Left forelimb (tissue), 1 donor: ENCODE measurements at regions not wholly inside any gene's neighbourhood (a gene's known extent, or its start where the extent isn't known, plus 50 kb on each side); places are given as distances from the start of the nearest gene placed in this dataset.

ENCODE experiments used
- DNase-seq: peaks from one replicate; pipeline ENCODE4 v3.0.0-alpha.2; 2018; ENCODE audit warnings: low spot score

GRCh38 chr15:95252404-95252803 is 1021.0 kb downstream of the MCTP2 start:
- DNase-seq, result no peak

GRCh38 chr15:95254263-95254662 is 1022.9 kb downstream of the MCTP2 start:
- no peak for DNase-seq

- DNase-seq, result no peak
Measured at GRCh38 chr15:95259513-95259912, 1028.2 kb downstream of the MCTP2 start.

- no peak for DNase-seq
Measured at GRCh38 chr15:95259965-95260364, 1028.6 kb downstream of the MCTP2 start.

GRCh38 chr15:95260856-95261255 is 1029.5 kb downstream of the MCTP2 start:
- no peak for DNase-seq

- no peak for DNase-seq
Measured at GRCh38 chr15:95261546-95261945, 1030.2 kb downstream of the MCTP2 start.

- DNase-seq, result no peak
Measured at GRCh38 chr15:95261968-95262367, 1030.6 kb downstream of the MCTP2 start.

- no peak for DNase-seq
Measured at GRCh38 chr15:95262866-95263564, 1031.7 kb downstream of the MCTP2 start.

GRCh38 chr15:95263751-95264150 is 1032.4 kb downstream of the MCTP2 start:
- no peak for DNase-seq

- no peak for DNase-seq
Measured at GRCh38 chr15:95265419-95265997, 1034.1 kb downstream of the MCTP2 start.

- no peak for DNase-seq
Measured at GRCh38 chr15:95266451-95267061, 1035.2 kb downstream of the MCTP2 start.

GRCh38 chr15:95267481-95267880 is 1036.1 kb downstream of the MCTP2 start:
- no peak for DNase-seq

- DNase-seq, result no peak
Measured at GRCh38 chr15:95269242-95270183, 1038.2 kb downstream of the MCTP2 start.

GRCh38 chr15:95274101-95274500 is 1042.7 kb downstream of the MCTP2 start:
- DNase-seq, result no peak

- no peak for DNase-seq
Measured at GRCh38 chr15:95277266-95277665, 1045.9 kb downstream of the MCTP2 start.

- no peak for DNase-seq
Measured at GRCh38 chr15:95278532-95279245, 1047.3 kb downstream of the MCTP2 start.

- no peak for DNase-seq
Measured at GRCh38 chr15:95279277-95280019, 1048.1 kb downstream of the MCTP2 start.

GRCh38 chr15:95280711-95281110 is 1049.3 kb downstream of the MCTP2 start:
- no peak for DNase-seq

GRCh38 chr15:95281470-95281869 is 1049.0 kb upstream of the NR2F2 start:
- no peak for DNase-seq

GRCh38 chr15:95284492-95284891 is 1046.0 kb upstream of the NR2F2 start:
- no peak for DNase-seq

GRCh38 chr15:95284933-95285421 is 1045.5 kb upstream of the NR2F2 start:
- DNase-seq, result no peak
